K562 (cell line): ENCODE measurements at regions not wholly inside any gene's neighbourhood (a gene's known extent, or its start where the extent isn't known, plus 50 kb on each side); places are given as distances from the start of the nearest gene placed in this dataset.

Source experiments
- HMGN3 ChIP-seq: IDR thresholded peaks from 2 replicates; pipeline ENCODE4 v1.6.1; 2011; ENCODE audit warnings: borderline replicate concordance, low read depth, mild to moderate bottlenecking, mixed read lengths, low read length; ENCODE audit not compliant: insufficient read length; ENCODE audit errors: extremely low read depth
- KDM4B ChIP-seq, 2 experiments: fragments of 450-650 bp in 1 of 2; sonication (generic) in 1 of 2; IDR thresholded peaks; 2 replicates each; pipeline ENCODE4 v1.6.1; 2016 to 2017; ENCODE audit warnings: borderline replicate concordance in 2 of 2, antibody characterized with exemption in 1 of 2, low read depth in 1 of 2, mild to moderate bottlenecking in 1 of 2
- POLR2H ChIP-seq: IDR thresholded peaks from 2 replicates; pipeline ENCODE4 v1.6.1; 2016; ENCODE audit warnings: missing genetic modification characterization, low read depth, mild to moderate bottlenecking, control low read depth, missing compliant biosample characterization, moderate library complexity
- RBM15 ChIP-seq: fragments of 200-400 bp; formaldehyde crosslinking; IDR thresholded peaks from 2 replicates; pipeline ENCODE4 v1.6.1; 2018; ENCODE audit warnings: mild to moderate bottlenecking, low read length, moderate library complexity; ENCODE audit not compliant: insufficient read depth
- ZFPM2 ChIP-seq: fragments of 250-450 bp; sonication (Bioruptor Pico); IDR thresholded peaks from 2 replicates; pipeline ENCODE4 v1.5.1; 2022; ENCODE audit warnings: mild to moderate bottlenecking
- ZNF717 ChIP-seq: fragments of 250-450 bp; sonication (Bioruptor Pico); IDR thresholded peaks from 2 replicates; pipeline ENCODE4 v1.5.0; 2021
- TF ChIP-seq, protein P1 (sequence below): IDR thresholded peaks from 2 replicates; pipeline ENCODE4 v1.6.1; 2011; ENCODE audit warnings: borderline replicate concordance, low read depth, mild to moderate bottlenecking, moderate library complexity, low read length; ENCODE audit not compliant: insufficient read depth, poor library complexity, severe bottlenecking
- TF ChIP-seq, protein P2 (sequence below), 2 experiments: fragments of 450-650 bp in 1 of 2; sonication (generic) in 1 of 2; formaldehyde crosslinking; conservative IDR thresholded peaks; 2 replicates each; pipeline versions ENCODE4 v1.4.0 to v1.8.1; 2020 to 2022; ENCODE audit warnings: mild to moderate bottlenecking in 1 of 2, missing genetic modification reagents in 1 of 2

DNA sequence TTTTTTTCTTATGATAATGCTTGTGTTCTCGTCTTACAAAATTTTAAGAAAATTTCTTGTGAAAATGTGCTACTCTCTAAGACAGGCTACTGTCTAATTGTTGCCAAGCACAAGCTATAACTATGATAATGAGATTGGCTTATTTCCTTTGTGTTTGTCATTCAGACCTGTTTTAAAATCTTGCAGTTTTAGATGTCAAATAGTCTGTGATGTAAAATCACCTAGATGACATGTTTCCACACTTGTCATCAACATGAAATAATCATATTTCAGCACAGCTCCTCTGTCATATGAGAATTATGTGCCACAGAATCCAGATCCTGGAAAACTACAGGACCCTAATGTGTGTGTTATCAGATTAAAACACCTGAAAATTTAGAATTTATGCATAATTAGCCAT lies 539.7 kb downstream of the USP25 start (continued):
- TF ChIP-seq RBM15 (no peak), HMGN3 (no peak), KDM4B (IDR thresholded peaks at IDR 0.05; ENCODE audit: borderline replicate concordance in 2 of 2, low read depth in 1 of 2) (no peak), ZNF717 (no peak), ZFPM2 (CRISPR knock-in tag) (no peak), POLR2H (tag) (no peak)
- TF ChIP-seq, protein P1, sequence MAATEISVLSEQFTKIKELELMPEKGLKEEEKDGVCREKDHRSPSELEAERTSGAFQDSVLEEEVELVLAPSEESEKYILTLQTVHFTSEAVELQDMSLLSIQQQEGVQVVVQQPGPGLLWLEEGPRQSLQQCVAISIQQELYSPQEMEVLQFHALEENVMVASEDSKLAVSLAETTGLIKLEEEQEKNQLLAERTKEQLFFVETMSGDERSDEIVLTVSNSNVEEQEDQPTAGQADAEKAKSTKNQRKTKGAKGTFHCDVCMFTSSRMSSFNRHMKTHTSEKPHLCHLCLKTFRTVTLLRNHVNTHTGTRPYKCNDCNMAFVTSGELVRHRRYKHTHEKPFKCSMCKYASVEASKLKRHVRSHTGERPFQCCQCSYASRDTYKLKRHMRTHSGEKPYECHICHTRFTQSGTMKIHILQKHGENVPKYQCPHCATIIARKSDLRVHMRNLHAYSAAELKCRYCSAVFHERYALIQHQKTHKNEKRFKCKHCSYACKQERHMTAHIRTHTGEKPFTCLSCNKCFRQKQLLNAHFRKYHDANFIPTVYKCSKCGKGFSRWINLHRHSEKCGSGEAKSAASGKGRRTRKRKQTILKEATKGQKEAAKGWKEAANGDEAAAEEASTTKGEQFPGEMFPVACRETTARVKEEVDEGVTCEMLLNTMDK: no peak
- TF ChIP-seq, protein P2, sequence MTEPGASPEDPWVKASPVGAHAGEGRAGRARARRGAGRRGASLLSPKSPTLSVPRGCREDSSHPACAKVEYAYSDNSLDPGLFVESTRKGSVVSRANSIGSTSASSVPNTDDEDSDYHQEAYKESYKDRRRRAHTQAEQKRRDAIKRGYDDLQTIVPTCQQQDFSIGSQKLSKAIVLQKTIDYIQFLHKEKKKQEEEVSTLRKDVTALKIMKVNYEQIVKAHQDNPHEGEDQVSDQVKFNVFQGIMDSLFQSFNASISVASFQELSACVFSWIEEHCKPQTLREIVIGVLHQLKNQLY (CRISPR knock-in tag; conservative IDR thresholded peaks at IDR 0.05): no peak
